ENCODE measurements at regions not wholly inside any gene's neighbourhood (a gene's known extent, or its start where the extent isn't known, plus 50 kb on each side); places are given as distances from the start of the nearest gene placed in this dataset.

DNA sequence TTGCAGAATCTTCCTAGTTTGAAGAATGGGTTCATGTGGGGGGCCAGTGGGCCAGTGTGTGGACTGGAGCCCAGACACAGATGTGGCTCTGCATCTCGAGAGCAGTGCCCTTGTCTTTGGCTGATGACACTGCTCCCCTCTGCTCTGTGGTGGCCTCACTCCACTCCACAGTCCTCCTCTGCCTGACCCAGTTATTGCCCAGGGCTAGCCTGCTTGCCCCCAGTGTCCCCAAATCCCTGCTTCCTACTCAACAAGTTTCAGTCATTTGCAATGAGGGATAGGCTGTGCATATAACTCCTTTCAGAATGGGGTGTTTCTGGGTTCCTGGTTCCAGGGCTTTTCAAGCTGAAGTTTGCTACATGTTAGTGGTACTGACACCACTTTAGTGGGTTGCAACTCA, 177.5 kb downstream of the SNX10 start:
- Histone ChIP-seq H3K4me3 (ENCODE audit: insufficient read length, low read depth) (no peak overlapping the region), H3K9ac (ENCODE audit: insufficient read length, low read depth) (no peak overlapping the region), H3K9me3 (ENCODE audit: insufficient read depth, low read length) (no peaks in the 10 kb centered on the region; the same call in 1 of the 2 replicates), H3K4me1 (ENCODE audit: insufficient read depth, insufficient read length) (no peaks in the 10 kb centered on the region), H3K27me3 (ENCODE audit: insufficient read depth, insufficient read length) (no peaks in the 10 kb centered on the region), H3K36me3 (ENCODE audit: insufficient read depth, insufficient read length, low read length) (no peaks in the 10 kb centered on the region)
- no peak for DNase-seq (ENCODE audit: low read depth, low spot score)
- TF ChIP-seq YY1 (IDR thresholded peaks at IDR 0.05; ENCODE audit: insufficient read depth, insufficient read length), result no peak
- no peak for TF ChIP-seq SUZ12 (IDR thresholded peaks at IDR 0.05; ENCODE audit: extremely low read depth, insufficient read depth, insufficient read length)
- TF ChIP-seq ZNF274 (IDR thresholded peaks at IDR 0.05; ENCODE audit: low read depth, low read length), result no peak

DNA sequence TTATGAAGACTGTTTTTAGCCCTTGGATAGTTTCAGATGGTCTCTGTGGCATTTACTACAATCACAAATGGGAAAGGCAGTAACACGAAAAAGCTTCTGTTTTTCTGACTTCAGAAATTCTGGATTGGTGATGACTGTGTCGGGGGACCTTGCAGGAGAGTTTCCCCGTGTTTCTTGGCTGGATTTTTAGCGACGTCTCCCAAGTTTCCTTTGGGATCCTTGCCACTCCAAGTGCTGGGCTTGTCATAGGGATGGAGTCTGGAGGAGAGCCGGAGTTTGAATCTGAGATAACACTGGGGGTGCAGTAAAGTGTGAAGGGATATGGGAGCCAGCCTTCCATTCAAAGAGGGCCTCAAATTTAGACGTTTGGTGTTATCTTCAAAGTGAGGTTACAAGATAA, 179.0 kb downstream of the SNX10 start:
- Histone ChIP-seq H3K9ac (ENCODE audit: insufficient read length, low read depth) (no peak overlapping the region), H3K4me3 (ENCODE audit: insufficient read length, low read depth) (no peak overlapping the region), H3K9me3 (ENCODE audit: insufficient read depth, low read length) (no peaks in the 10 kb centered on the region; the same call in 1 of the 2 replicates), H3K27me3 (ENCODE audit: insufficient read depth, insufficient read length) (no peaks in the 10 kb centered on the region), H3K36me3 (ENCODE audit: insufficient read depth, insufficient read length, low read length) (no peaks in the 10 kb centered on the region), H3K4me1 (ENCODE audit: insufficient read depth, insufficient read length) (no peaks in the 10 kb centered on the region)
- TF ChIP-seq ZNF274 (IDR thresholded peaks at IDR 0.05; ENCODE audit: low read depth, low read length) (no peak), YY1 (IDR thresholded peaks at IDR 0.05; ENCODE audit: insufficient read depth, insufficient read length) (no peak), SUZ12 (IDR thresholded peaks at IDR 0.05; ENCODE audit: extremely low read depth, insufficient read depth, insufficient read length) (no peak)
- DNase-seq (ENCODE audit: low read depth, low spot score), result no peak

- TF ChIP-seq YY1 (IDR thresholded peaks at IDR 0.05; ENCODE audit: insufficient read depth, insufficient read length) (no peak), SUZ12 (IDR thresholded peaks at IDR 0.05; ENCODE audit: extremely low read depth, insufficient read depth, insufficient read length) (no peak), ZNF274 (IDR thresholded peaks at IDR 0.05; ENCODE audit: low read depth, low read length) (no peak)
- Histone ChIP-seq H3K9me3 (ENCODE audit: insufficient read depth, low read length) (no peaks in the 10 kb centered on the region; the same call in 1 of the 2 replicates), H3K27me3 (ENCODE audit: insufficient read depth, insufficient read length) (no peaks in the 10 kb centered on the region), H3K36me3 (ENCODE audit: insufficient read depth, insufficient read length, low read length) (no peaks in the 10 kb centered on the region), H3K4me3 (ENCODE audit: insufficient read length, low read depth) (no peak overlapping the region), H3K9ac (ENCODE audit: insufficient read length, low read depth) (no peak overlapping the region), H3K4me1 (ENCODE audit: insufficient read depth, insufficient read length) (peaks cover 2% of the 10 kb centered on the region)
- DNase-seq (ENCODE audit: low read depth, low spot score), result no peak
Measured at GRCh38 chr7:26471306-26472075, 179.8 kb downstream of the SNX10 start.

GRCh38 chr7:26472971-26473370, 181.3 kb downstream of the SNX10 start:
- H3K9ac ChIP-seq (ENCODE audit: insufficient read length, low read depth), result no peak overlapping the region

DNA sequence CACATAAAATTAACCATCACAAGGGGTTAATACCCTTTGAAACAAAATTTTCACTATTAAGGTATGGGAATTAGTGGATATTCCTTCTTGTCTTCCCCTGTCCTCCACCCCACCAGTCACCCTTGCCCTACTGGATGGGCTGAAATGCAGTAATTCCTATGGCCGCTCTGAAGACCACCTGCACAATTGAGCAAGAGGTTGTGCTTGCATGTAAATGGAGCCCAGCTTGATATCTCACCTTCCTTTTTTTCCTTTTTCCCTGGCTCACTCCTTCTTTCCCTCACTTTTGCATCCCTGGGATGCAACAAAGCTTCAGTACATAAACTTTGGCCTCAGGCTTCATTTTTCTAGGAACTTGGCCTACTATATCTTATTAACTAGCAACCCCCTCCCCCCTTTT, 184.6 kb downstream of the SNX10 start:
- H3K4me1 ChIP-seq (ENCODE audit: insufficient read depth, insufficient read length), result peaks cover 5% of the 10 kb centered on the region
- H3K36me3 ChIP-seq (ENCODE audit: insufficient read depth, insufficient read length, low read length), result no peaks in the 10 kb centered on the region
- no peaks in the 10 kb centered on the region for H3K9me3 ChIP-seq (ENCODE audit: insufficient read depth, low read length)
- no peak for DNase-seq (ENCODE audit: low read depth, low spot score)
- TF ChIP-seq SUZ12 (IDR thresholded peaks at IDR 0.05; ENCODE audit: extremely low read depth, insufficient read depth, insufficient read length) (no peak), YY1 (IDR thresholded peaks at IDR 0.05; ENCODE audit: insufficient read depth, insufficient read length) (no peak), ZNF274 (IDR thresholded peaks at IDR 0.05; ENCODE audit: low read depth, low read length) (no peak)
- H3K4me3 ChIP-seq (ENCODE audit: insufficient read length, low read depth), result no peak overlapping the region
- H3K9ac ChIP-seq (ENCODE audit: insufficient read length, low read depth), result no peak overlapping the region
- peaks cover 28% of the 10 kb centered on the region for H3K27me3 ChIP-seq (ENCODE audit: insufficient read depth, insufficient read length)

More at GRCh38 chr7:26472971-26473370, 181.3 kb downstream of the SNX10 start:
- Histone ChIP-seq H3K4me1 (ENCODE audit: insufficient read depth, insufficient read length) (peaks cover 2% of the 10 kb centered on the region), H3K36me3 (ENCODE audit: insufficient read depth, insufficient read length, low read length) (no peaks in the 10 kb centered on the region), H3K9me3 (ENCODE audit: insufficient read depth, low read length) (no peaks in the 10 kb centered on the region; the same call in 1 of the 2 replicates), H3K4me3 (ENCODE audit: insufficient read length, low read depth) (no peak overlapping the region), H3K27me3 (ENCODE audit: insufficient read depth, insufficient read length) (no peaks in the 10 kb centered on the region)
- no peak for DNase-seq (ENCODE audit: low read depth, low spot score)
- TF ChIP-seq YY1 (IDR thresholded peaks at IDR 0.05; ENCODE audit: insufficient read depth, insufficient read length), result no peak

GRCh38 chr7:26477381-26477990, 185.8 kb downstream of the SNX10 start:
- H3K9ac ChIP-seq (ENCODE audit: insufficient read length, low read depth), result no peak overlapping the region
- H3K9me3 ChIP-seq (ENCODE audit: insufficient read depth, low read length), result peaks cover 5% of the 10 kb centered on the region; the same call in 1 of the 2 replicates
- H3K4me3 ChIP-seq (ENCODE audit: insufficient read length, low read depth), result no peak overlapping the region
- H3K36me3 ChIP-seq (ENCODE audit: insufficient read depth, insufficient read length, low read length), result no peaks in the 10 kb centered on the region
- DNase-seq (ENCODE audit: low read depth, low spot score), result no peak
- TF ChIP-seq YY1 (IDR thresholded peaks at IDR 0.05; ENCODE audit: insufficient read depth, insufficient read length) (no peak), SUZ12 (IDR thresholded peaks at IDR 0.05; ENCODE audit: extremely low read depth, insufficient read depth, insufficient read length) (no peak), ZNF274 (IDR thresholded peaks at IDR 0.05; ENCODE audit: low read depth, low read length) (no peak)
- peaks cover 5% of the 10 kb centered on the region for H3K4me1 ChIP-seq (ENCODE audit: insufficient read depth, insufficient read length)
- peaks cover 31% of the 10 kb centered on the region for H3K27me3 ChIP-seq (ENCODE audit: insufficient read depth, insufficient read length)

GRCh38 chr7:26478550-26478949, 186.9 kb downstream of the SNX10 start:
- no peak for DNase-seq (ENCODE audit: low read depth, low spot score)
- Histone ChIP-seq H3K4me3 (ENCODE audit: insufficient read length, low read depth) (no peak overlapping the region), H3K27me3 (ENCODE audit: insufficient read depth, insufficient read length) (peaks cover 31% of the 10 kb centered on the region), H3K4me1 (ENCODE audit: insufficient read depth, insufficient read length) (peaks cover 5% of the 10 kb centered on the region), H3K36me3 (ENCODE audit: insufficient read depth, insufficient read length, low read length) (no peaks in the 10 kb centered on the region), H3K9ac (ENCODE audit: insufficient read length, low read depth) (no peak overlapping the region), H3K9me3 (ENCODE audit: insufficient read depth, low read length) (peaks cover 16% of the 10 kb centered on the region)
- TF ChIP-seq ZNF274 (IDR thresholded peaks at IDR 0.05; ENCODE audit: low read depth, low read length) (no peak), SUZ12 (IDR thresholded peaks at IDR 0.05; ENCODE audit: extremely low read depth, insufficient read depth, insufficient read length) (no peak), YY1 (IDR thresholded peaks at IDR 0.05; ENCODE audit: insufficient read depth, insufficient read length) (no peak)
